ENCODE measurements at regions not wholly inside any gene's neighbourhood (a gene's known extent, or its start where the extent isn't known, plus 50 kb on each side); places are given as distances from the start of the nearest gene placed in this dataset.
"Not testable (repeated sequence)": the region's sequence is repeated elsewhere in the genome, so short reads cannot be mapped to it uniquely, and the experiment has no call there.

DNA sequence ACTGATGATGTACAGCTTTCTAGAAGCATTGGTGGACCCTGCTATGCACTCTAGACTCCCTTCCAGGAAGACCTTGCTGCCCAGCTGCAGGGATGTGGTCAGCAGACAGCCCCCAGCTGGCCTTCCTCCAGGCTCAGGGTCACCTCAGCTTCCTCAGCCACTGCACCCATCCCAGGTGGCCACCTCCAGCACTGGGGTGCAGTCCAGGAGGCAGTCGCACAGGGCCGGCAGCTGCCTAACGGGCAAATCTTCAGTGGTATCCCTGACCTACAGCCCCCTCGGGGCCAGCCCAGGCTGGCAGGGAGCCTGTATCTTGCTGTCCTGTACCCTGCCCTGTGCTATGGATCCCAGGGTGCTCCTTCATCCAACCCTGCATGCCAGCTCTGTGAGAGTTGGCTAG lies 81.8 kb downstream of the GADD45G start:
- DNase-seq (ENCODE audit: low spot score): no peak
- no peak for TF ChIP-seq EZH2 (IDR thresholded peaks at IDR 0.05; ENCODE audit: borderline replicate concordance, low read depth, low read length, poor library complexity, severe bottlenecking)
- no peak for TF ChIP-seq CTCF (conservative IDR thresholded peaks at IDR 0.05; ENCODE audit: low read depth, low read length)
- no peak overlapping the region for H3K4me3 ChIP-seq (ENCODE audit: low read depth, low read length, poor library complexity, severe bottlenecking)
- ChIA-PET CTCF (no interaction called here), POLR2A (ENCODE audit: low non-redundant PET) (no interaction called here)
- no peaks in the 10 kb centered on the region for H3K9me3 ChIP-seq (ENCODE audit: low read depth, low read length, poor library complexity, severe bottlenecking)
- H3K36me3 ChIP-seq (ENCODE audit: insufficient read depth, low read length, poor library complexity, severe bottlenecking): no peaks in the 10 kb centered on the region
- H3K27me3 ChIP-seq (replicated peaks; ENCODE audit: insufficient read depth, low read depth, low read length, poor library complexity): no peaks in the 10 kb centered on the region
- no TSS peak for BruUV-seq (replicated peaks)
- no peak overlapping the region for H3K27ac ChIP-seq (ENCODE audit: low read depth, low read length, poor library complexity, severe bottlenecking)
- intact Hi-C loops (cut with micrococcal nuclease; ENCODE audit: unreplicated experiment): no loop called here
- H3K4me1 ChIP-seq (ENCODE audit: insufficient read depth, low read length, poor library complexity, severe bottlenecking): no peaks in the 10 kb centered on the region

GRCh38 chr9:89687188-89687587 lies 82.4 kb downstream of the GADD45G start:
- H3K4me3 ChIP-seq (ENCODE audit: low read depth, low read length, poor library complexity, severe bottlenecking): no peak overlapping the region
- ChIA-PET POLR2A (ENCODE audit: low non-redundant PET) (no interaction called here), CTCF (no interaction called here)
- no peaks in the 10 kb centered on the region for H3K27me3 ChIP-seq (replicated peaks; ENCODE audit: insufficient read depth, low read depth, low read length, poor library complexity)
- DNase-seq (ENCODE audit: low spot score): no peak
- H3K36me3 ChIP-seq (ENCODE audit: insufficient read depth, low read length, poor library complexity, severe bottlenecking): no peaks in the 10 kb centered on the region
- intact Hi-C loops (cut with micrococcal nuclease; ENCODE audit: unreplicated experiment): no loop called here
- no TSS peak for BruUV-seq (replicated peaks)
- H3K9me3 ChIP-seq (ENCODE audit: low read depth, low read length, poor library complexity, severe bottlenecking): no peaks in the 10 kb centered on the region
- H3K27ac ChIP-seq (ENCODE audit: low read depth, low read length, poor library complexity, severe bottlenecking): no peak overlapping the region
- TF ChIP-seq EZH2 (IDR thresholded peaks at IDR 0.05; ENCODE audit: borderline replicate concordance, low read depth, low read length, poor library complexity, severe bottlenecking): no peak
- TF ChIP-seq CTCF (conservative IDR thresholded peaks at IDR 0.05; ENCODE audit: low read depth, low read length): no peak
- H3K4me1 ChIP-seq (ENCODE audit: insufficient read depth, low read length, poor library complexity, severe bottlenecking): no peaks in the 10 kb centered on the region

DNA sequence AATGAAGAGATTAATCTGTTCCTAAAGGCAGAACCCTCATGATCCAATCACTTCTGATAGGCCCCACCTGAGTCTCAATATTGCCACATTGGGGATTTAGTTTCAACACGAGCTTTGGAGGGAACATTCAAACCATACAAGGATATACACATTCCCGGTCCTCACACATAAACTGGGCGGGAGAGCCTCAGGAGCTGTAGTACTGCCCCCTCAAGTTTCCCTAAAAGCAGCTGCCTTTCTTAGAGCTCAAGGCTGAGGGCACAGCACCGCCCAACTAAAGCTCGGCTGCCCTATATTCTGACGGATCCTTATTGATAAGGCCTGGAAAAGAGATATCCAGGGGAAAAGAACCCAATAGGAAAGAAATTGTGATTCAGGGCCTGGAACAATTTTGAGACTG lies 83.0 kb downstream of the GADD45G start:
- CTCF ChIA-PET: no interaction called here

DNA sequence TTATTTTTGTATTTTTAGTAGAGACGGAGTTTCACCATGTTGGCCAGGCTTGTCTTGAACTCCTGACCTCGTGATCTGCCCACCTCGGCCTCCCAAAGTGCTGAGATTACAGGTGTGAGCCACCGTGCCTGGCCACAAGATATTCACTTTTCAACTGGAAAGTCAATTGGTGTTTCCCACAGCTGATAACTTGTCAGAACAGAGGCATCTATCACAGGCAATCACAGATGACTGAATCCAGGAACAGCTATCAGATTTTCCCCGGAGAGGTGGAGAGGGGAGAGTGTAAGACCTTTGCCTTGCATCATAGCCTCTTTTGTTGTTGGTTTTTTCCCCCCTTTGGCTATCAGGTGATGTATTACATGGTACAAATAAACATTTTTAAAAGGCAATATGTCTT lies 84.5 kb downstream of the GADD45G start:
- H3K9me3 ChIP-seq (ENCODE audit: low read depth, low read length, poor library complexity, severe bottlenecking); H3K4me1 ChIP-seq (ENCODE audit: insufficient read depth, low read length, poor library complexity, severe bottlenecking); BruUV-seq (replicated peaks); CTCF ChIA-PET; H3K4me3 ChIP-seq (ENCODE audit: low read depth, low read length, poor library complexity, severe bottlenecking); DNase-seq (ENCODE audit: low spot score); H3K36me3 ChIP-seq (ENCODE audit: insufficient read depth, low read length, poor library complexity, severe bottlenecking); H3K27me3 ChIP-seq (replicated peaks; ENCODE audit: insufficient read depth, low read depth, low read length, poor library complexity); intact Hi-C loops (cut with micrococcal nuclease; ENCODE audit: unreplicated experiment); H3K27ac ChIP-seq (ENCODE audit: low read depth, low read length, poor library complexity, severe bottlenecking); POLR2A ChIA-PET (ENCODE audit: low non-redundant PET): not testable (repeated sequence)

More for the DNA sequence above, 83.0 kb downstream of the GADD45G start:
- H3K36me3 ChIP-seq (ENCODE audit: insufficient read depth, low read length, poor library complexity, severe bottlenecking): no peaks in the 10 kb centered on the region
- BruUV-seq (replicated peaks): no TSS peak
- no peaks in the 10 kb centered on the region for H3K27me3 ChIP-seq (replicated peaks; ENCODE audit: insufficient read depth, low read depth, low read length, poor library complexity)
- no peak for TF ChIP-seq CTCF (conservative IDR thresholded peaks at IDR 0.05; ENCODE audit: low read depth, low read length)
- no peak for TF ChIP-seq EZH2 (IDR thresholded peaks at IDR 0.05; ENCODE audit: borderline replicate concordance, low read depth, low read length, poor library complexity, severe bottlenecking)
- H3K27ac ChIP-seq (ENCODE audit: low read depth, low read length, poor library complexity, severe bottlenecking): no peak overlapping the region
- H3K9me3 ChIP-seq (ENCODE audit: low read depth, low read length, poor library complexity, severe bottlenecking): no peaks in the 10 kb centered on the region
- intact Hi-C loops (cut with micrococcal nuclease; ENCODE audit: unreplicated experiment): no loop called here
- POLR2A ChIA-PET (ENCODE audit: low non-redundant PET): no interaction called here
- no peak for DNase-seq (ENCODE audit: low spot score)
- no peaks in the 10 kb centered on the region for H3K4me1 ChIP-seq (ENCODE audit: insufficient read depth, low read length, poor library complexity, severe bottlenecking)
- no peak overlapping the region for H3K4me3 ChIP-seq (ENCODE audit: low read depth, low read length, poor library complexity, severe bottlenecking)
